ENCODE measurements at regions not wholly inside any gene's neighbourhood (a gene's known extent, or its start where the extent isn't known, plus 50 kb on each side); places are given as distances from the start of the nearest gene placed in this dataset.

- H3K36me3 ChIP-seq (ENCODE audit: control insufficient read depth in 2 of 4, insufficient read depth in 4 of 4, low read length in 3 of 4): no peaks in the 10 kb centered on the region
- no peak overlapping the region for H2BK20ac ChIP-seq (ENCODE audit: low read length)
- POLR2A ChIA-PET (ENCODE audit: partially characterized antibody): no interaction called here
- no peak overlapping the region for H3K4me2 ChIP-seq (ENCODE audit: insufficient read depth in 1 of 2, low read depth in 2 of 2, low read length in 2 of 2)
- H2AK5ac ChIP-seq (ENCODE audit: low read depth, low read length): no peak overlapping the region
- no peaks in the 10 kb centered on the region for H4K20me1 ChIP-seq (replicated peaks in 1 of 2; ENCODE audit: control insufficient read depth in 1 of 2, insufficient read depth in 2 of 2, low read length in 2 of 2)
- H3K27ac ChIP-seq (ENCODE audit: low read depth, low read length): no peak overlapping the region
- H3K4me3 ChIP-seq (ENCODE audit: extremely low read depth in 1 of 4, insufficient read depth in 2 of 4, low read depth in 3 of 4, low read length in 4 of 4): no peak overlapping the region
- no peak overlapping the region for H3K56ac ChIP-seq (replicated peaks; ENCODE audit: insufficient read length, low read depth, low read length)
- H3K79me2 ChIP-seq (ENCODE audit: control insufficient read depth in 1 of 2, insufficient read depth in 2 of 2, low read length in 2 of 2): no peaks in the 10 kb centered on the region
- no peak overlapping the region for H3K4ac ChIP-seq (replicated peaks; ENCODE audit: insufficient read length, low read depth, low read length)
- no peak overlapping the region for H3K9ac ChIP-seq (replicated peaks in 1 of 4; ENCODE audit: extremely low read depth in 1 of 4, low read depth in 3 of 4, low read length in 3 of 4)
- DNase-seq (ENCODE audit: low read depth in 1 of 2, low spot score in 2 of 2) (no peak), FAIRE-seq (no peak)
- TF ChIP-seq HDAC6 (IDR thresholded peaks at IDR 0.05; ENCODE audit: low read depth, low read length) (no peak), CREB1 (IDR thresholded peaks at IDR 0.05) (no peak), CBX8 (IDR thresholded peaks at IDR 0.05; ENCODE audit: borderline replicate concordance, low read depth, low read length) (no peak), MAFK (IDR thresholded peaks at IDR 0.05; ENCODE audit: low read depth, low read length) (no peak), NANOG (IDR thresholded peaks at IDR 0.05; ENCODE audit: insufficient read depth, low read depth, low read length, poor library complexity, severe bottlenecking) (no peak), EZH2 (IDR thresholded peaks at IDR 0.05; ENCODE audit: low read depth, low read length, severe bottlenecking) (no peak), SRF (IDR thresholded peaks at IDR 0.05; ENCODE audit: low read depth, low read length) (no peak), SAP30 (IDR thresholded peaks at IDR 0.05; ENCODE audit: insufficient read depth, insufficient replicate concordance, low read length) (no peak)
- H3K23ac ChIP-seq (ENCODE audit: insufficient read length): no peak overlapping the region
- no peaks in the 10 kb centered on the region for H3K79me1 ChIP-seq (ENCODE audit: low read depth, low read length)
- no peaks in the 10 kb centered on the region for H3K23me2 ChIP-seq (ENCODE audit: low read depth, low read length)
- WGBS, 2 experiments (ENCODE audit: extremely low coverage in 1 of 2, insufficient coverage in 1 of 2, insufficient read length in 1 of 2, insufficient replicate concordance in 2 of 2, low coverage in 1 of 2, low lambda C conversion rate in 2 of 2, missing lambda C conversion rate in 1 of 2): 90% methylated on average over 4 of the region's 4 CpGs; no CpG with 5 or more reads in 1 of the 2 experiments
- no peak overlapping the region for H4K91ac ChIP-seq (replicated peaks; ENCODE audit: insufficient read length, low read length)
- no peak overlapping the region for H2AFZ ChIP-seq (ENCODE audit: low read length)
- H3K18ac ChIP-seq (ENCODE audit: extremely low read depth, low read length): no peak overlapping the region
- H3K14ac ChIP-seq (ENCODE audit: insufficient read length): no peak overlapping the region
- H3K27me3 ChIP-seq (replicated peaks in 1 of 4; ENCODE audit: control insufficient read depth in 3 of 4, extremely low read depth in 1 of 4, insufficient read depth in 3 of 4, low read length in 3 of 4): no peaks in the 10 kb centered on the region; a peak in 1 of 7 replicates
- no peak overlapping the region for H2BK120ac ChIP-seq (replicated peaks; ENCODE audit: low read depth, low read length)
- H4K8ac ChIP-seq (ENCODE audit: extremely low read depth, insufficient read depth, low read length): no peak overlapping the region
- H3K9me3 ChIP-seq (ENCODE audit: insufficient read depth in 2 of 2, low read depth in 1 of 2, low read length in 1 of 2): 0 out of 4 replicates have a peak, but pooled peaks cover 3 to 4% of the 10 kb centered on the region in 2 experiments
- H2BK12ac ChIP-seq (ENCODE audit: low read depth, low read length): no peak overlapping the region
- no peak overlapping the region for H4K5ac ChIP-seq (ENCODE audit: insufficient read length, low read depth, low read length)
- no peak overlapping the region for H2BK5ac ChIP-seq (ENCODE audit: low read depth, low read length)
- no peaks in the 10 kb centered on the region for H3K4me1 ChIP-seq (replicated peaks in 1 of 4; ENCODE audit: control insufficient read depth in 3 of 4, insufficient read depth in 4 of 4, low read length in 3 of 4)
- H2BK15ac ChIP-seq (ENCODE audit: low read length): no peak overlapping the region
- CTCF ChIA-PET (ENCODE audit: partially characterized antibody): interaction anchor here (1.2 kb wide), 1 partner anchor 112 kb away, joined by 3 read pairs; no protein-coding TSS in a partner anchor
These were observed 613.5 kb upstream of the CDH4 start for GRCh38 chr20:60638430-60639098.

Measured in H1 (cell line).